ENCODE measurements at regions not wholly inside any gene's neighbourhood (a gene's known extent, or its start where the extent isn't known, plus 50 kb on each side); places are given as distances from the start of the nearest gene placed in this dataset.
"Not testable (repeated sequence)": the region's sequence is repeated elsewhere in the genome, so short reads cannot be mapped to it uniquely, and the experiment has no call there.

DNA sequence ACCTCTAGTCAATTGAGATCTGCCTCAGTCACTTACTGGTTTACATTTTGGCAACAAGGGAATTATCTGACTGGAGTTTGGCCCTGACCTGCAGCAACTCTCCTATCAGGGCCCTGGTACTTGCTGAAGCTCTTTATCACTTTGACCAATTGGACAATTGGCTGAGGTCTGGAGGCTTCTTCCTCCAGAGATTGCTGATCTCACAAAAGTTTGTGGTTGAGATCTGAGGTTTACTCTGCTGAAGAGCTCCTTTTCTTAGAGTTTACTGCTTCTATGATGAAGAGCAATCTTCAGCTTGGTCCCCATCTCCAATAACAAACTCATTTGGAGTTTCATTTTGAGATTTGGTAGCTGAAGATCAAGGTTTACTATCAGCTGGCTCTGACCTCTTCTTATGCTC lies 276.9 kb upstream of the SGCG start:
- Histone ChIP-seq H3K4me1 (no peaks in the 10 kb centered on the region), H3K9me3 (no peaks in the 10 kb centered on the region), H3K36me3 (ENCODE audit: low read depth, missing control alignments) (no peaks in the 10 kb centered on the region), H3K4me3 (no peak overlapping the region), H3K27ac (no peak overlapping the region), H3K27me3 (no peaks in the 10 kb centered on the region)
- TF ChIP-seq CTCF (IDR thresholded peaks at IDR 0.05) = no peak
- no peak for TF ChIP-seq POLR2A (IDR thresholded peaks at IDR 0.05)
- DNase-seq = no peak
- intact Hi-C loops (cut with DNase I; ENCODE audit: low total_unique reads) = no loop called here

DNA sequence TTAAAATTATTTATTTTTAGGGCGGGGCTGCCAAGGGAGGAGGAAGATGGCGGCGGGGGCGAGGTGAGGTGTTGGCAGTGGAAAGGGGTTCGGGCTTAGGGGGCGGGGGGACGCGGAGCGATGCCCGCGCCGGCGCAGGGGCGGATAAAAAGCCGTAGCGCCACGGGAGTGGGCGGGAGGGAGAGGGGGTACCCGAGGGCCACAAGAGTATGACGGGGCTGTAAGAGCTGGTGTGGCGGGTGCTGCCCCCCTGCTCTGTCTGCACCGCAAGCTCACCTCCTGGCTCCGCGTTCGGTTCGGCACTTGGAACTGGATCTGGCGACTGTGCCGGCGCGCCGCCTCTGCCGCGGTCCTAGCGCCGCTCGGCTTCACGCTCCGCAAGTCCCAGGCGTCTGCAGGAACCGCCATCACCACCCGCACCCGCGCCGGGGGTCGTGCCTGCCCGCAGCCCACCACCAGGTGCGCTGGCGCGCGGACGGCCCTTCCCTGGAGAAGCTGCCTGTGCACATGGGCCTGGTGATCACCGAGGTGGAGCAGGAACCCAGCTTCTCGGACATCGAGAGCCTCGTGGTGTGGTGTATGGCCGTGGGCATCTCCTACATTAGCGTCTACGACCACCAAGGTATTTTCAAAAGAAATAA lies 265.2 kb upstream of the SGCG start:
- Histone ChIP-seq H3K4me3 (peak overlapping the region; percentile 72 to 75), H3K4me1 (peaks cover 2% of the 10 kb centered on the region), H3K27me3 (no peaks in the 10 kb centered on the region), H3K27ac (peak overlapping the region; percentile 68 to 76), H3K36me3 (ENCODE audit: low read depth, missing control alignments) (no peaks in the 10 kb centered on the region), H3K9me3 (no peaks in the 10 kb centered on the region)
- WGBS, 2 donors = 1% methylated on average over 28 to 29 of the region's 58 CpGs
- DNase-seq = peak; percentile 89
- TF ChIP-seq CTCF (IDR thresholded peaks at IDR 0.05) (no peak), POLR2A (IDR thresholded peaks at IDR 0.05) (no peak)
- intact Hi-C loops (cut with DNase I; ENCODE audit: low total_unique reads) = no loop called here

DNA sequence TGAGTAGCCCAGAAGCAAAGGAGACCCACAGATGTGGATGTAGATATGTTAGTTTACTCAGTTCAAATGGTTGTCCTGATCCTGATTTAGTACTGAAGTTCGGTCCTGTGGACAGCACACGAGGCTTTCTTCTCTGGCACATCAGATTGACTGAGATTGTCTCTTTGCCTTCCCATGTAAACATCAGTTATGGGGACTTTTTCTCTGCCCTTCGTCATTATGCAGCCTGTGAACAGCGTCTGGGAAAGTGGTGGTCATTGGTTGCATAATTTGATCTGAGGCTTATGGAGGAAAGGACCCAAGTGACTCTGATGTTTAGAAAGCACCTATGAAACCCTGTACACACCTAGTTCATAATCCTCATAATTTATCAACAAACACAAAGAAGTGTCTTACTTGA lies 264.5 kb upstream of the SGCG start:
- 21 to 28% methylated on average over 4 of the region's 4 CpGs for WGBS, 2 donors
- intact Hi-C loops (cut with DNase I; ENCODE audit: low total_unique reads); H3K27me3 ChIP-seq; DNase-seq; H3K36me3 ChIP-seq (ENCODE audit: low read depth, missing control alignments); H3K4me1 ChIP-seq; H3K9me3 ChIP-seq: not testable (repeated sequence)
- Histone ChIP-seq H3K4me3 (peak overlapping the region in 1 of 2 donors; percentile 72), H3K27ac (peak overlapping the region in 1 of 2 donors; percentile 76)

DNA sequence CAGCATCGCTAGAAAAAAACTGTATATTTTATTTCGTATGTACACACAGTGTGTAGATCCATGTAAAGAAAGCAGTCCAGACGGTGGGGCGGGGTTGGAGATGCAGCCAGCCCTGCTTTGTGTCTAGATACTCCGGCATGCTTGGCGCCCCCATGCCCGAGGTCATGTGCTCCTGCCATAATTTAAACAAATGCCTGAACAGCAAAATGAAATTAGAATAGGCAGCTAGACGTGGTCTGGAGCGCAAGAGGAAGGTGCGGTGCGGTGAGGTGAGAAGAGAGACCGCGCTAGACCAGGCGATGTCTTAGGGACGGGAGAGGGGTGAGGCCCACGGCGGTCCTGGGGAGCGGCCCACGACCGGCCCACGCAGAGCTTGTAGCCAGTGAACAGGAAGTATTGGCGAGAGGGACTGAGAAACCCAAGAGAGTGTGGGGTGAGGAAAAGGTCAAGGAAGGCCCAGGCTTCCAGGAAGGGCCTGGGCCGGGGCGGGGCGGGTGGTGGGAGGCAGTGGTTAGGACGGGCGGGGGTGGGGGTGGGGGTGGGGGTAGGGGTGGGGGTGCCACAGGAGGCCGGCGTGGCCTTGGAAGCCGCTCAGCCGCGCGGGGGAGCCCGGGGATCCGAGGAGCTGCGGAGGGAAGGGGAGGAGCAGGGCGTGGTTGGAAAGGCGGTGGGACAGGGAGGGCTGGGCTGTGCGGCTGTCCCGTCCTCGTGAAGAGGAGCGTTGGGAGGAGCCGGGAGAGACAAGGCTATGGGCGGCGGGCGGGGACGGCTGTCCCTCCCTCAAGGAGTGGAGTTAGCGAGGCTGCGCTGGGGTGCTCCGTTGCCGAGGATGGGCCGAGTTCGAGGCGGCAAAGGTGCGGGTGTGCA lies 254.7 kb upstream of the SGCG start:
- intact Hi-C loops (cut with DNase I; ENCODE audit: low total_unique reads) = no loop called here

More for the DNA sequence above, 254.7 kb upstream of the SGCG start:
- Histone ChIP-seq H3K4me3 (peak overlapping the region; percentile 59 to 76), H3K36me3 (ENCODE audit: low read depth, missing control alignments) (no peaks in the 10 kb centered on the region), H3K27me3 (no peaks in the 10 kb centered on the region), H3K27ac (peak overlapping the region; percentile 63 to 71), H3K4me1 (peaks cover 4% of the 10 kb centered on the region), H3K9me3 (no peaks in the 10 kb centered on the region)
- TF ChIP-seq POLR2A (IDR thresholded peaks at IDR 0.05) (no peak), CTCF (IDR thresholded peaks at IDR 0.05) (no peak)
- peak; percentile 88 for DNase-seq
- 6 to 19% methylated on average over 31 to 54 of the region's 55 CpGs for WGBS, 2 donors

All from testis (tissue), 2 donors.